ENCODE measurements at regions not wholly inside any gene's neighbourhood (a gene's known extent, or its start where the extent isn't known, plus 50 kb on each side); places are given as distances from the start of the nearest gene placed in this dataset.

DNA sequence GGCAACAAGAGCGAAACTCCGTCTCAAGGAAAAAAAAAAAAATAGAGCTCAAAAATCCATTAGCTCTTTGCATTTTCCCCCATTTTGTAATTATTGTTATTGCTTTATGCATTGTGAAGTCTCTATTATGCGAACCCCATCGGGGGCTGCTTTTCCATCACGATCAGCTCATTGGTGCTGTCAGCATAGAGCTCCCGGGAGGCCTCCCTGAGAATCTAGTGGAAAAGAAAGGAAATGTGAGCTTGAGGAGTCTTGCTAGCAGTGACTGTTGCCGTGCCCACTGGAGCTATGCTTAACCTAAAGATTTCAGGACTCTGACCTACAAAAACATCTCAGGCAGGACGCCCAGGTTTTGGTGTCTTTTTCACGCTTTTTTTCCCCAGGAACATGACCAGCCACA, 102.6 kb upstream of the NDUFV2 start:
- Histone ChIP-seq H4K8ac (ENCODE audit: low read depth, low read length) (no peak overlapping the region), H3K79me2 (ENCODE audit: control insufficient read depth, insufficient read depth, low read length, poor library complexity) (no peaks in the 10 kb centered on the region), H2AFZ (ENCODE audit: insufficient read depth, low read length, poor library complexity) (no peak overlapping the region), H4K91ac (ENCODE audit: low read depth, low read length) (no peak overlapping the region), H3K4me1 (ENCODE audit: control insufficient read depth in 1 of 2, insufficient read depth in 2 of 2, low read length in 2 of 2) (no peaks in the 10 kb centered on the region), H3K9me3 (ENCODE audit: insufficient read depth, low read depth, low read length) (no peaks in the 10 kb centered on the region), H3K4me3 (ENCODE audit: low read depth, low read length) (no peak overlapping the region), H3K27me3 (ENCODE audit: insufficient read depth, low read length) (no peaks in the 10 kb centered on the region), H3K79me1 (ENCODE audit: low read length) (no peaks in the 10 kb centered on the region), H2AK5ac (ENCODE audit: low read length) (no peak overlapping the region), H3K14ac (ENCODE audit: low read length) (no peak overlapping the region), H3K4me2 (ENCODE audit: low read length) (no peak overlapping the region), H4K12ac (ENCODE audit: low read depth, low read length) (no peak overlapping the region), H2BK120ac (ENCODE audit: insufficient read depth, low read length, poor library complexity) (no peak overlapping the region), H3K18ac (ENCODE audit: low read length) (no peak overlapping the region), H3K36me3 (ENCODE audit: control insufficient read depth in 1 of 2, insufficient read depth in 2 of 2, low read length in 2 of 2) (no peaks in the 10 kb centered on the region), H3K4ac (ENCODE audit: low read depth, low read length) (no peak overlapping the region), H3K9ac (ENCODE audit: low read length) (no peak overlapping the region), H3K27ac (ENCODE audit: low read depth, low read length) (no peak overlapping the region), H3K23ac (ENCODE audit: low read length) (no peak overlapping the region), H2BK12ac (ENCODE audit: low read length) (no peak overlapping the region), H2BK5ac (ENCODE audit: low read depth, low read length, poor library complexity) (no peak overlapping the region)
- no peak for DNase-seq
- WGBS (ENCODE audit: extremely low coverage, insufficient coverage, insufficient read length) = no CpG with 5 or more reads among the region's 9 CpGs

GRCh38 chr18:9000733-9001132, 101.8 kb upstream of the NDUFV2 start:
- Histone ChIP-seq H3K4ac (ENCODE audit: low read depth, low read length) (no peak overlapping the region), H3K9ac (ENCODE audit: low read length) (no peak overlapping the region), H2BK12ac (ENCODE audit: low read length) (no peak overlapping the region), H3K79me2 (ENCODE audit: control insufficient read depth, insufficient read depth, low read length, poor library complexity) (no peaks in the 10 kb centered on the region), H3K79me1 (ENCODE audit: low read length) (no peaks in the 10 kb centered on the region), H4K12ac (ENCODE audit: low read depth, low read length) (no peak overlapping the region), H3K4me2 (ENCODE audit: low read length) (no peak overlapping the region), H3K36me3 (ENCODE audit: control insufficient read depth in 1 of 2, insufficient read depth in 2 of 2, low read length in 2 of 2) (no peaks in the 10 kb centered on the region), H3K4me3 (ENCODE audit: low read depth, low read length) (no peak overlapping the region), H2AFZ (ENCODE audit: insufficient read depth, low read length, poor library complexity) (no peak overlapping the region), H3K14ac (ENCODE audit: low read length) (no peak overlapping the region), H4K8ac (ENCODE audit: low read depth, low read length) (no peak overlapping the region), H3K4me1 (ENCODE audit: control insufficient read depth in 1 of 2, insufficient read depth in 2 of 2, low read length in 2 of 2) (no peaks in the 10 kb centered on the region), H4K91ac (ENCODE audit: low read depth, low read length) (no peak overlapping the region), H2BK120ac (ENCODE audit: insufficient read depth, low read length, poor library complexity) (no peak overlapping the region), H3K23ac (ENCODE audit: low read length) (no peak overlapping the region), H2BK5ac (ENCODE audit: low read depth, low read length, poor library complexity) (no peak overlapping the region), H3K9me3 (ENCODE audit: insufficient read depth, low read depth, low read length) (no peaks in the 10 kb centered on the region), H2AK5ac (ENCODE audit: low read length) (no peak overlapping the region), H3K27me3 (ENCODE audit: insufficient read depth, low read length) (no peaks in the 10 kb centered on the region), H3K27ac (ENCODE audit: low read depth, low read length) (no peak overlapping the region), H3K18ac (ENCODE audit: low read length) (no peak overlapping the region)
- WGBS (ENCODE audit: extremely low coverage, insufficient coverage, insufficient read length) = no CpG with 5 or more reads among the region's 5 CpGs
- peak in 1 of 2 donors; percentile 24 for DNase-seq

GRCh38 chr18:9001209-9001608, 101.3 kb upstream of the NDUFV2 start:
- WGBS (ENCODE audit: extremely low coverage, insufficient coverage, insufficient read length) = no CpG with 5 or more reads among the region's 3 CpGs
- Histone ChIP-seq H3K23ac (ENCODE audit: low read length) (no peak overlapping the region), H2BK12ac (ENCODE audit: low read length) (no peak overlapping the region), H2BK5ac (ENCODE audit: low read depth, low read length, poor library complexity) (no peak overlapping the region), H2AFZ (ENCODE audit: insufficient read depth, low read length, poor library complexity) (no peak overlapping the region), H3K14ac (ENCODE audit: low read length) (no peak overlapping the region), H4K8ac (ENCODE audit: low read depth, low read length) (no peak overlapping the region), H2AK5ac (ENCODE audit: low read length) (no peak overlapping the region), H3K79me2 (ENCODE audit: control insufficient read depth, insufficient read depth, low read length, poor library complexity) (no peaks in the 10 kb centered on the region), H3K4me1 (ENCODE audit: control insufficient read depth in 1 of 2, insufficient read depth in 2 of 2, low read length in 2 of 2) (no peaks in the 10 kb centered on the region), H4K12ac (ENCODE audit: low read depth, low read length) (no peak overlapping the region), H3K36me3 (ENCODE audit: control insufficient read depth in 1 of 2, insufficient read depth in 2 of 2, low read length in 2 of 2) (no peaks in the 10 kb centered on the region), H3K18ac (ENCODE audit: low read length) (no peak overlapping the region), H3K4me2 (ENCODE audit: low read length) (no peak overlapping the region), H3K9ac (ENCODE audit: low read length) (no peak overlapping the region), H4K91ac (ENCODE audit: low read depth, low read length) (no peak overlapping the region), H3K9me3 (ENCODE audit: insufficient read depth, low read depth, low read length) (no peaks in the 10 kb centered on the region), H3K4me3 (ENCODE audit: low read depth, low read length) (no peak overlapping the region), H3K27ac (ENCODE audit: low read depth, low read length) (no peak overlapping the region), H2BK120ac (ENCODE audit: insufficient read depth, low read length, poor library complexity) (no peak overlapping the region), H3K79me1 (ENCODE audit: low read length) (no peaks in the 10 kb centered on the region), H3K27me3 (ENCODE audit: insufficient read depth, low read length) (no peaks in the 10 kb centered on the region), H3K4ac (ENCODE audit: low read depth, low read length) (no peak overlapping the region)
- no peak for DNase-seq

DNA sequence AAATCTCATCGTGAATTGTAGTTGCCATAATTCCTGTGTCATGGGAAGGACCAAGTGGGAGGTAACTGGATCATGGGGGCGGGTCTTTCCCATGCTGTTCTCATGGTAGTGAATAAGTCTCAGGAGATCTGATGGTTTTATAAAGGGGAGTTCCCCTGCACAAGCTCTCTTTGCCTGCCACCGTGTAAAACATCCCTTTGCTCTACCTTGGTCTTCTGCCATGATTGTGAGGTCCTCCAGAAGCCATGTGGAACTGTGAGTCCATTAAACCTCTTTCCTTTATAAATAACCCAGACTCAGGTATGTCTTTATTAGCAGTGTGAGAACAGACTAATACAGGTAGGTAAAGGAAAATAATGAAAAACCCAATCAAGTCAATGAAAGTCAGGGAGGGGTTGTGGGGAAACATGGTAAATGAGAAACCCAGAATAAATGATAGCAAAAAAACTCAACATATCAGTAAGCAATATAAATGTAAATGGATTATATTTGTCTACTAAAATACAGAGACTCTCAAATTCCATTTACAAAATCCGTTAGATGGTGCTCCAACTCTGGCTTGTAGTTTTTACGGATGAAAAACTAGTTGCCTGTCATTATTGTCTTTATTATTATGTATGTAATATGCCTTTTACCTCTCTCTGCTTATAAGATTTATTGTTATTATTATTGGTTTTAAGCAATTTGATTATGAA, 98.9 kb upstream of the NDUFV2 start:
- Histone ChIP-seq H2AK5ac (ENCODE audit: low read length) (no peak overlapping the region), H2BK5ac (ENCODE audit: low read depth, low read length, poor library complexity) (no peak overlapping the region), H3K14ac (ENCODE audit: low read length) (no peak overlapping the region), H3K4me3 (ENCODE audit: low read depth, low read length) (no peak overlapping the region), H4K8ac (ENCODE audit: low read depth, low read length) (no peak overlapping the region), H3K23ac (ENCODE audit: low read length) (no peak overlapping the region), H2BK12ac (ENCODE audit: low read length) (no peak overlapping the region), H3K79me2 (ENCODE audit: control insufficient read depth, insufficient read depth, low read length, poor library complexity) (no peaks in the 10 kb centered on the region), H2BK120ac (ENCODE audit: insufficient read depth, low read length, poor library complexity) (no peak overlapping the region), H3K4ac (ENCODE audit: low read depth, low read length) (no peak overlapping the region), H2AFZ (ENCODE audit: insufficient read depth, low read length, poor library complexity) (no peak overlapping the region), H3K4me2 (ENCODE audit: low read length) (no peak overlapping the region), H3K27ac (ENCODE audit: low read depth, low read length) (no peak overlapping the region), H4K12ac (ENCODE audit: low read depth, low read length) (no peak overlapping the region), H3K36me3 (ENCODE audit: control insufficient read depth in 1 of 2, insufficient read depth in 2 of 2, low read length in 2 of 2) (no peaks in the 10 kb centered on the region), H3K18ac (ENCODE audit: low read length) (no peak overlapping the region), H4K91ac (ENCODE audit: low read depth, low read length) (no peak overlapping the region), H3K4me1 (ENCODE audit: control insufficient read depth in 1 of 2, insufficient read depth in 2 of 2, low read length in 2 of 2) (peaks cover 0 to under 1% of the 10 kb centered on the region in 2 experiments), H3K9ac (ENCODE audit: low read length) (no peak overlapping the region), H3K9me3 (ENCODE audit: insufficient read depth, low read depth, low read length) (no peaks in the 10 kb centered on the region), H3K27me3 (ENCODE audit: insufficient read depth, low read length) (no peaks in the 10 kb centered on the region), H3K79me1 (ENCODE audit: low read length) (no peaks in the 10 kb centered on the region)
- WGBS (ENCODE audit: extremely low coverage, insufficient coverage, insufficient read length) = no CpG with 5 or more reads among the region's 5 CpGs
- no peak for DNase-seq

Measured in trophoblast cell (in vitro differentiated cells and primary cell).